HepG2 (cell line): ENCODE measurements at regions not wholly inside any gene's neighbourhood (a gene's known extent, or its start where the extent isn't known, plus 50 kb on each side); places are given as distances from the start of the nearest gene placed in this dataset.

Source experiments
- ATF5 ChIP-seq: sonication (generic); formaldehyde crosslinking; IDR thresholded peaks from 2 replicates; pipeline ENCODE4 v1.4.0; 2020; ENCODE audit warnings: mild to moderate bottlenecking, low read depth, missing genetic modification reagents
- BCL6 ChIP-seq: IDR thresholded peaks from 2 replicates; pipeline ENCODE4 v1.6.1; 2016; ENCODE audit warnings: missing genetic modification reagents, missing compliant biosample characterization
- CHD4 ChIP-seq: fragments of 200-600 bp; sonication (generic); IDR thresholded peaks from 2 replicates; pipeline ENCODE4 v1.7.0; 2017; ENCODE audit warnings: mild to moderate bottlenecking, low read length, borderline replicate concordance
- DNMT1 ChIP-seq: sonication (generic); formaldehyde crosslinking; IDR thresholded peaks from 2 replicates; pipeline ENCODE4 v1.5.1; 2020; ENCODE audit warnings: mild to moderate bottlenecking, missing genetic modification reagents
- DRAP1 ChIP-seq: IDR thresholded peaks from 2 replicates; pipeline ENCODE4 v1.6.1; 2016; ENCODE audit warnings: missing genetic modification reagents, missing compliant biosample characterization
- FOXC1 ChIP-seq: sonication (generic); formaldehyde crosslinking; IDR thresholded peaks from 2 replicates; pipeline ENCODE4 v1.8.0; 2022; ENCODE audit warnings: mild to moderate bottlenecking, missing genetic modification reagents, borderline replicate concordance
- FOXO4 ChIP-seq: sonication (generic); formaldehyde crosslinking; conservative IDR thresholded peaks from 2 replicates; pipeline ENCODE4 v1.8.1; 2023; ENCODE audit warnings: missing genetic modification reagents
- HNF1B ChIP-seq: sonication (generic); formaldehyde crosslinking; IDR thresholded peaks from 2 replicates; pipeline ENCODE4 v1.5.1; 2020; ENCODE audit warnings: mild to moderate bottlenecking, moderate library complexity, missing genetic modification reagents
- MED13 ChIP-seq: sonication (generic); formaldehyde crosslinking; IDR thresholded peaks from 2 replicates; pipeline ENCODE4 v1.5.0; 2020; ENCODE audit warnings: missing genetic modification reagents
- MTA3 ChIP-seq: sonication (generic); formaldehyde crosslinking; IDR thresholded peaks from 2 replicates; pipeline ENCODE4 v1.4.0; 2020; ENCODE audit warnings: missing genetic modification reagents
- PHF21A ChIP-seq: sonication (generic); formaldehyde crosslinking; IDR thresholded peaks from 2 replicates; pipeline ENCODE4 v1.5.0; 2020; ENCODE audit warnings: mild to moderate bottlenecking, missing genetic modification reagents
- SMARCC2 ChIP-seq: fragments of 450-650 bp; IDR thresholded peaks from 2 replicates; pipeline ENCODE4 v1.6.1; 2017; ENCODE audit warnings: antibody characterized with exemption, mild to moderate bottlenecking
- SSRP1 ChIP-seq: IDR thresholded peaks from 2 replicates; pipeline ENCODE4 v1.6.1; 2016; ENCODE audit warnings: control low read depth
- TBP ChIP-seq: sonication (generic); formaldehyde crosslinking; IDR thresholded peaks from 2 replicates; pipeline ENCODE4 v1.5.0; 2020; ENCODE audit warnings: missing genetic modification reagents
- TFDP1 ChIP-seq: IDR thresholded peaks from 2 replicates; pipeline ENCODE4 v1.6.1; 2016; ENCODE audit warnings: missing compliant biosample characterization, missing genetic modification reagents, borderline replicate concordance
- TMF1 ChIP-seq: sonication (generic); formaldehyde crosslinking; IDR thresholded peaks from 2 replicates; pipeline ENCODE4 v1.8.1; 2022; ENCODE audit warnings: low read depth, missing genetic modification reagents
- TRIM22 ChIP-seq: fragments of 450-650 bp; IDR thresholded peaks from 2 replicates; pipeline ENCODE4 v1.6.1; 2017
- ZNF101 ChIP-seq: sonication (generic); formaldehyde crosslinking; IDR thresholded peaks from 2 replicates; pipeline ENCODE4 v1.4.0; 2020; ENCODE audit warnings: mild to moderate bottlenecking, low read depth, missing genetic modification reagents, borderline replicate concordance
- ZNF512B ChIP-seq: sonication (generic); formaldehyde crosslinking; IDR thresholded peaks from 2 replicates; pipeline ENCODE4 v1.5.1; 2020; ENCODE audit warnings: missing genetic modification reagents, mild to moderate bottlenecking, borderline replicate concordance
- ZNF776 ChIP-seq: sonication (generic); formaldehyde crosslinking; IDR thresholded peaks from 2 replicates; pipeline ENCODE4 v1.4.0; 2020; ENCODE audit warnings: mild to moderate bottlenecking, missing genetic modification reagents
- ZNF788 ChIP-seq: sonication (generic); formaldehyde crosslinking; IDR thresholded peaks from 2 replicates; pipeline ENCODE4 v1.5.0; 2020; ENCODE audit warnings: mild to moderate bottlenecking, missing genetic modification reagents, borderline replicate concordance

- TF ChIP-seq ZNF512B (CRISPR knock-in tag) (peak; percentile 77; the same call in 1 of the 2 replicates), SSRP1 (CRISPR knock-in tag) (no peak), CHD4 (no peak), SMARCC2 (no peak), ZNF776 (no peak), MED13 (CRISPR knock-in tag) (no peak), TRIM22 (no peak), TBP (no peak), ATF5 (CRISPR knock-in tag) (no peak), DRAP1 (CRISPR knock-in tag) (no peak), ZNF101 (CRISPR knock-in tag) (no peak), DNMT1 (CRISPR knock-in tag) (no peak), FOXO4 (CRISPR knock-in tag) (no peak), TMF1 (CRISPR knock-in tag) (no peak), ZNF788 (CRISPR knock-in tag) (peak; percentile 62; the same call in 1 of the 2 replicates), PHF21A (CRISPR knock-in tag) (peak; percentile 91), BCL6 (CRISPR knock-in tag) (peak; percentile 99), FOXC1 (peak; percentile 71), HNF1B (CRISPR knock-in tag) (peak; percentile 88), TFDP1 (CRISPR knock-in tag) (no peak), MTA3 (CRISPR knock-in tag) (no peak)
Observed at GRCh38 chr17:13952009-13952750, 117.1 kb upstream of the COX10 start (continued).
